GM12892 (cell line): ENCODE measurements at regions not wholly inside any gene's neighbourhood (a gene's known extent, or its start where the extent isn't known, plus 50 kb on each side); places are given as distances from the start of the nearest gene placed in this dataset.

ENCODE experiments used
- POLR2A ChIP-seq: IDR thresholded peaks from 2 replicates; pipeline ENCODE4 v1.6.1; 2011; ENCODE audit warnings: low read depth, low read length, control low read depth
- POLR2AphosphoS5 ChIP-seq: IDR thresholded peaks from 2 replicates; pipeline ENCODE4 v1.6.1; 2011; ENCODE audit warnings: low read depth, low read length, control low read depth
- TAF1 ChIP-seq: IDR thresholded peaks from 2 replicates; pipeline ENCODE4 v1.6.1; 2011; ENCODE audit warnings: low read depth, mild to moderate bottlenecking, control low read depth, low read length, borderline replicate concordance

DNA sequence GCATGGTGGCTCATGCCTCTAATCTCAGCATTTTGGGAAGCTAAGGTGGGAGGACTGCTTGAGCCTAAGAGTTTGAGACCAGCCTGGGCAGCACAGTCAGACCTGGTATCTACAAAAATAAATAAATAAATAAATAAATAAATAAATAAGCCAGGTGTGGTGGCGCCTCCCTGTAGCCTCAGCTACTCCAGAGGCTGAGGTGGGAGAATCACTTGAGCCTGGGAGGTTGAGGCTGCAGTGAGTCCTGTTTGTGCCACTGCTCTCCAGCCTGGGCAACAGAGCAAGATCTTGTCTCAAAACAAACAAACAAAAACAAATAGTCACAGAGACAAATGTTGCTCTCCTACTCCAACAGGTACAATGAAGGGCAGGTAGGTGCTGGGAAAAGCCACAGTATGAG, 242.4 kb upstream of the POU3F1 start:
- TF ChIP-seq POLR2A: no peak
- TF ChIP-seq TAF1: no peak
- TF ChIP-seq POLR2AphosphoS5: no peak
